OCI-LY7 (cell line): ENCODE measurements at regions not wholly inside any gene's neighbourhood (a gene's known extent, or its start where the extent isn't known, plus 50 kb on each side); places are given as distances from the start of the nearest gene placed in this dataset.

Experiments used
- BruUV-seq: library from RNA; stranded (reverse); fragments of 400-500 nt; replicated peaks from 2 replicates; lab custom pipeline; 2021; lab: Mats Ljungman, UMichigan
- CTCF ChIA-PET: fragments of 300-600 bp; sonication (Branson Sonifier 250); formaldehyde crosslinking; loops from one replicate; lab custom pipeline; 2022; ENCODE audit warnings: antibody characterized with exemption; ENCODE audit not compliant: unreplicated experiment; lab: Charles Lee
- POLR2A ChIA-PET: fragments of 300-600 bp; sonication (Branson Sonifier 250); formaldehyde crosslinking; loops from one replicate; lab custom pipeline; 2022; ENCODE audit warnings: antibody characterized with exemption; lab: Charles Lee
- DNase-seq: peaks from one replicate; pipeline ENCODE4 v3.0.0-alpha.2; 2015; ENCODE audit warnings: low spot score
- H2AFZ ChIP-seq: fragments of 200-600 bp; sonication (generic), shearing (Covaris generic); 2 replicates; pipeline ENCODE4 v1.6.1; 2014; ENCODE audit warnings: mild to moderate bottlenecking, antibody characterized with exemption, low read length, moderate library complexity
- H3K27ac ChIP-seq: fragments of 200-600 bp; sonication (generic); 2 replicates; pipeline ENCODE4 v1.5.1; 2014; ENCODE audit warnings: mixed run types, low read depth, mild to moderate bottlenecking, moderate library complexity, low read length, inconsistent platforms; ENCODE audit not compliant: poor library complexity, severe bottlenecking
- H3K36me3 ChIP-seq: fragments of 200-600 bp; sonication (generic); 2 replicates; pipeline ENCODE4 v1.6.1; 2014; ENCODE audit warnings: mild to moderate bottlenecking, antibody characterized with exemption, low read length, moderate library complexity, mixed read lengths; ENCODE audit not compliant: insufficient read depth
- H3K4me1 ChIP-seq: fragments of 200-600 bp; sonication (generic); 2 replicates; pipeline ENCODE4 v1.5.1; 2014; ENCODE audit warnings: mild to moderate bottlenecking, low read length; ENCODE audit not compliant: insufficient read depth, poor library complexity, severe bottlenecking
- H3K4me2 ChIP-seq: fragments of 200-600 bp; sonication (generic); 2 replicates; pipeline ENCODE4 v1.6.1; 2014; ENCODE audit warnings: mild to moderate bottlenecking, low read length
- H3K4me3 ChIP-seq: fragments of 200-600 bp; sonication (generic); 2 replicates; pipeline ENCODE4 v1.5.1; 2014; ENCODE audit warnings: mild to moderate bottlenecking, low read depth, low read length; ENCODE audit not compliant: poor library complexity, severe bottlenecking
- H3K79me2 ChIP-seq: fragments of 200-600 bp; sonication (generic); 2 replicates; pipeline ENCODE4 v1.6.1; 2016; ENCODE audit warnings: low read depth, mild to moderate bottlenecking, low read length, moderate library complexity, mixed read lengths; ENCODE audit not compliant: insufficient read depth
- H3K9me2 ChIP-seq: fragments of 200-600 bp; sonication (generic); 2 replicates; pipeline ENCODE4 v1.6.1; 2016; ENCODE audit warnings: mild to moderate bottlenecking, low read length, mixed read lengths; ENCODE audit not compliant: insufficient read depth
- H3K9me3 ChIP-seq: fragments of 200-600 bp; sonication (generic); 2 replicates; pipeline ENCODE4 v1.6.1; 2014; ENCODE audit warnings: mild to moderate bottlenecking, mixed run types, low read length, mixed read lengths
- H4K20me1 ChIP-seq: fragments of 200-600 bp; sonication (generic); 2 replicates; pipeline ENCODE4 v1.6.1; 2014; ENCODE audit warnings: mild to moderate bottlenecking, antibody characterized with exemption, low read length, moderate library complexity, mixed read lengths; ENCODE audit not compliant: insufficient read depth
- EZH2phosphoT487 ChIP-seq: fragments of 200-600 bp; sonication (generic); IDR thresholded peaks from 2 replicates; pipeline ENCODE4 v1.6.1; 2018; ENCODE audit warnings: low read depth, borderline replicate concordance, mild to moderate bottlenecking, mixed run types, antibody characterized with exemption, low read length, moderate library complexity, mixed read lengths
- intact Hi-C: fragments of 100-400 bp; cut with micrococcal nuclease; formaldehyde crosslinking; loops from one replicate; pipeline ENCODE4 v1.10.0; 2022; ENCODE audit not compliant: unreplicated experiment
- TF ChIP-seq, protein P1 (sequence below): fragments of 200-600 bp; sonication (generic); conservative IDR thresholded peaks from 2 replicates; pipeline ENCODE4 v1.5.1; 2014; ENCODE audit warnings: mild to moderate bottlenecking, antibody characterized with exemption, low read length, moderate library complexity, mixed read lengths

DNA sequence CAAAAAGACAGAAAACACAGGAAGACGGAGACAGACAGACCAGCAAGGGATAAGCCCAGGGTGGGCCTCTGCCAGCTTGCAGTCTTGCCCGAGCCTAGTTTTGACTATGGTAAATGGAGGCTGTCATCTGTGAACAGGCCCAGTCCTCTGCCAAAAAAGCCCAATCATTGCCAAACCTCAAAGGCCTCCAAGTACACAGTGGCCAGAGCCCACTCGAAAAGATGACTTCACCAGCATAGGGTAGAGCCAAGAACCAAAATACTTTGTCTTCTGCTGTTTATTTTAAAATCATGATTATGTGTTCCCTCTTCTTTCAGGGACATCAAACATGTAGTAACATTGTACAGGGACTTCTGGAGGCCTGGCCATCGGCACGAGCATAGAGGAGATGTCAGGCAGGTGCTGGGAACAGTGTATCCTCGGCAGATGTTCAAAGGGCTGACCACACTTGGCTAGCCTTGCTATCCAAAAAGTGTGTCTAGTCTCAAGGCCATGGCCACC is 66.0 kb downstream of the TTC32 start:
- ChIA-PET CTCF (no interaction called here), POLR2A (no interaction called here)
- Histone ChIP-seq H3K9me2 (no peaks in the 10 kb centered on the region), H3K36me3 (no peaks in the 10 kb centered on the region), H4K20me1 (no peaks in the 10 kb centered on the region), H3K9me3 (no peaks in the 10 kb centered on the region), H3K4me1 (no peaks in the 10 kb centered on the region), H3K4me2 (no peak overlapping the region), H2AFZ (no peak overlapping the region), H3K4me3 (no peak overlapping the region), H3K27ac (no peak overlapping the region), H3K79me2 (no peaks in the 10 kb centered on the region)
- no peak for DNase-seq
- TF ChIP-seq, protein P1, sequence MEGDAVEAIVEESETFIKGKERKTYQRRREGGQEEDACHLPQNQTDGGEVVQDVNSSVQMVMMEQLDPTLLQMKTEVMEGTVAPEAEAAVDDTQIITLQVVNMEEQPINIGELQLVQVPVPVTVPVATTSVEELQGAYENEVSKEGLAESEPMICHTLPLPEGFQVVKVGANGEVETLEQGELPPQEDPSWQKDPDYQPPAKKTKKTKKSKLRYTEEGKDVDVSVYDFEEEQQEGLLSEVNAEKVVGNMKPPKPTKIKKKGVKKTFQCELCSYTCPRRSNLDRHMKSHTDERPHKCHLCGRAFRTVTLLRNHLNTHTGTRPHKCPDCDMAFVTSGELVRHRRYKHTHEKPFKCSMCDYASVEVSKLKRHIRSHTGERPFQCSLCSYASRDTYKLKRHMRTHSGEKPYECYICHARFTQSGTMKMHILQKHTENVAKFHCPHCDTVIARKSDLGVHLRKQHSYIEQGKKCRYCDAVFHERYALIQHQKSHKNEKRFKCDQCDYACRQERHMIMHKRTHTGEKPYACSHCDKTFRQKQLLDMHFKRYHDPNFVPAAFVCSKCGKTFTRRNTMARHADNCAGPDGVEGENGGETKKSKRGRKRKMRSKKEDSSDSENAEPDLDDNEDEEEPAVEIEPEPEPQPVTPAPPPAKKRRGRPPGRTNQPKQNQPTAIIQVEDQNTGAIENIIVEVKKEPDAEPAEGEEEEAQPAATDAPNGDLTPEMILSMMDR, result no peak
- no peak for TF ChIP-seq EZH2phosphoT487
- intact Hi-C loops, result no loop called here
- no TSS peak for BruUV-seq

DNA sequence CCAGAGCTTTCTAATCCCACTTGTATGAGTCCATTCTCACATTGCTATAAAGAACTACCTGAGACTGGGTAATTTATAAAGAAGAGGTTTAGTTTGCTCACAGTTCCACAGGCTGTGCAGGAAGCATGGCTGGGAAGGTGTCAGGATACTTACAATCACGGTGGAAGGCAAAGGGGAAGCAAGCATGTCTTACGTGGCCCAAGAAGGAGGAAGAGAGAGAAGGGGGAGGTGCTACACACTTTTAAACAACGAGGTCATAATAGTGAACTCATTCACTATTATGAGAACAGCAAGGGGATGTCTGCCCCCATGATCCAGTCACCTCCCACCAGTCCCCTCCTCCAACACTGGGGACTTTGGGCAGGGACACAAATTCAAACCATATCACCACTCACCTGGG is 67.8 kb downstream of the TTC32 start:
- CTCF ChIA-PET, result no interaction called here
- Histone ChIP-seq H2AFZ (no peak overlapping the region), H3K9me2 (no peaks in the 10 kb centered on the region), H3K4me2 (no peak overlapping the region), H3K4me1 (no peaks in the 10 kb centered on the region), H3K4me3 (no peak overlapping the region), H4K20me1 (no peaks in the 10 kb centered on the region), H3K27ac (no peak overlapping the region), H3K79me2 (no peaks in the 10 kb centered on the region), H3K36me3 (no peaks in the 10 kb centered on the region), H3K9me3 (no peaks in the 10 kb centered on the region)
- no TSS peak for BruUV-seq
- DNase-seq, result no peak
- TF ChIP-seq, protein P1, result no peak
- intact Hi-C loops, result no loop called here
- POLR2A ChIA-PET, result interaction anchor here (1.0 kb wide), 1 partner anchor 9 kb away, joined by 4 read pairs; no protein-coding TSS in a partner anchor

DNA sequence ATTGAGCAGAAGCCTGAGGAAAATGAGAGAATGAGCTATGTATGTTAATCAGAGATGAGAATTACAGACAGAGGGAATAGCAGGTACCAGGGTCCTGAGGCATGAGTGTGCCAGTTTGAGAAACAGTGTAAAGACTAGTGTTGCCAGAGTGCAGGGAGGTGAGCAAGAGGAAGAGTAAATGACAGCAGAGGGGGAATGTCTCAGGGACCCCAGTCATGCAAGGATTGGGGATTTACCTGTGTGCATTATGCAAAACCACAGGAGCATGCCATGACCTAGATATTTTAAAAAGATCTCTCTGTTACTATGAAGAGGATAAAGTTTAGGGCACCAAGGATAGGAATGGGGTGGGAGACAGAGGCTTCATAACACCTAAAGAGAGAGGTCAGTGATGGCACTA is 72.1 kb downstream of the TTC32 start:
- H3K9me2 ChIP-seq, result no peaks in the 10 kb centered on the region
- no peaks in the 10 kb centered on the region for H3K4me1 ChIP-seq
- no peak overlapping the region for H2AFZ ChIP-seq
- TF ChIP-seq, protein P1, result no peak
- TF ChIP-seq EZH2phosphoT487, result no peak
- H3K36me3 ChIP-seq, result no peaks in the 10 kb centered on the region
- DNase-seq, result no peak
- H3K4me2 ChIP-seq, result no peak overlapping the region
- H3K9me3 ChIP-seq, result no peaks in the 10 kb centered on the region
- CTCF ChIA-PET, result interaction anchor here (0.5 kb wide), 1 partner anchor 51 kb away, joined by 3 read pairs; no protein-coding TSS in a partner anchor
- H3K79me2 ChIP-seq, result no peaks in the 10 kb centered on the region
- POLR2A ChIA-PET, result interaction anchor here (0.6 to 0.7 kb wide), 2 partner anchors 114 to 1731 kb away, joined by 3 to 4 read pairs; no protein-coding TSS in a partner anchor
- H4K20me1 ChIP-seq, result no peaks in the 10 kb centered on the region
- no peak overlapping the region for H3K27ac ChIP-seq
- intact Hi-C loops, result no loop called here
- no peak overlapping the region for H3K4me3 ChIP-seq
- BruUV-seq, result no TSS peak
